ENCODE measurements at regions not wholly inside any gene's neighbourhood (a gene's known extent, or its start where the extent isn't known, plus 50 kb on each side); places are given as distances from the start of the nearest gene placed in this dataset.

- CTCF ChIA-PET = no interaction called here
- dilution Hi-C loops (cut with MboI; ENCODE audit: extremely low pct_ligation_motif_present, low sequenced_read_pairs) = no loop called here
- H4K20me1 ChIP-seq (replicated peaks; ENCODE audit: control insufficient read depth, extremely low read depth, insufficient read depth, low read length) = no peaks in the 10 kb centered on the region
- no peaks in the 10 kb centered on the region for H3K79me2 ChIP-seq (ENCODE audit: control insufficient read depth, insufficient read depth, low read length)
- H3K27ac ChIP-seq (ENCODE audit: insufficient read depth, low read depth, low read length) = no peak overlapping the region
- no peak for TF ChIP-seq MYC (IDR thresholded peaks at IDR 0.05; ENCODE audit: low read depth, low read length)
- TF ChIP-seq FOS (IDR thresholded peaks at IDR 0.05; ENCODE audit: borderline replicate concordance, insufficient read depth, low read length) = no peak
- no peak for TF ChIP-seq EZH2 (IDR thresholded peaks at IDR 0.05; ENCODE audit: borderline replicate concordance, low read depth, low read length, severe bottlenecking)
- TF ChIP-seq POLR2A (IDR thresholded peaks at IDR 0.05; ENCODE audit: low read depth, low read length) = no peak
- TF ChIP-seq MAX (IDR thresholded peaks at IDR 0.05; ENCODE audit: insufficient read depth, insufficient read length) = no peak
- no peak for TF ChIP-seq GATA2 (IDR thresholded peaks at IDR 0.05; ENCODE audit: insufficient read depth, insufficient read length, low read depth, low read length)
- TF ChIP-seq POLR2AphosphoS5 (IDR thresholded peaks at IDR 0.05; ENCODE audit: insufficient read depth, low read depth, low read length) = no peak
- no peak for TF ChIP-seq JUN (IDR thresholded peaks at IDR 0.05; ENCODE audit: borderline replicate concordance, insufficient read depth, insufficient read length, low read depth)
- no peak for TF ChIP-seq CTCF (IDR thresholded peaks at IDR 0.05; ENCODE audit: extremely low read depth in 1 of 2, insufficient read depth in 1 of 2, low read depth in 1 of 2, low read length in 2 of 2)
- no peak overlapping the region for H3K4me2 ChIP-seq (ENCODE audit: insufficient read depth, low read length)
- no peaks in the 10 kb centered on the region for H3K9me1 ChIP-seq (replicated peaks; ENCODE audit: control insufficient read depth, extremely low read depth, insufficient read depth, low read length)
- H3K9me3 ChIP-seq (replicated peaks; ENCODE audit: control insufficient read depth, insufficient read depth, low read length) = no peaks in the 10 kb centered on the region
- intact Hi-C loops (cut with micrococcal nuclease) = no loop called here
- H3K9ac ChIP-seq (replicated peaks; ENCODE audit: extremely low read depth, insufficient read depth, low read length) = no peak overlapping the region
- no peaks in the 10 kb centered on the region for H3K4me1 ChIP-seq (ENCODE audit: control insufficient read depth, extremely low read depth, insufficient read depth, low read length)
- no peaks in the 10 kb centered on the region for H3K36me3 ChIP-seq (ENCODE audit: control insufficient read depth in 2 of 2, extremely low read depth in 1 of 2, insufficient read depth in 2 of 2, low read length in 2 of 2)
- no peak for FAIRE-seq
- BruUV-seq (replicated peaks) = no TSS peak
- H2AFZ ChIP-seq (ENCODE audit: low read depth, low read length) = no peak overlapping the region
- no peaks in the 10 kb centered on the region for H3K27me3 ChIP-seq (ENCODE audit: control insufficient read depth in 2 of 2, insufficient read depth in 2 of 2, low read length in 2 of 2)
- H3K4me3 ChIP-seq (replicated peaks in 1 of 3; ENCODE audit: insufficient read depth in 1 of 3, low read depth in 1 of 3, low read length in 3 of 3) = no peak overlapping the region
- no peak for DNase-seq (ENCODE audit: low read depth, low spot score)
- POLR2A ChIA-PET = no interaction called here
These were observed 139.0 kb upstream of the HS3ST3A1 start for GRCh38 chr17:13740686-13741085.

Data from endothelial cell of umbilical vein (primary cell).